H1 (cell line): ENCODE measurements at regions not wholly inside any gene's neighbourhood (a gene's known extent, or its start where the extent isn't known, plus 50 kb on each side); places are given as distances from the start of the nearest gene placed in this dataset.
A peak's percentile ranks its signal among the peaks of the same experiment; 100 is the strongest.

ENCODE experiments used
- CTCF ChIA-PET: fragments of 300-600 bp; sonication (Branson Sonifier 250); formaldehyde crosslinking; loops from one replicate; lab custom pipeline; 2021; ENCODE audit not compliant: partially characterized antibody; lab: Charles Lee
- POLR2A ChIA-PET: fragments of 300-600 bp; sonication (Branson Sonifier 250); formaldehyde crosslinking; loops from one replicate; lab custom pipeline; 2021; ENCODE audit warnings: inconsistent platforms; ENCODE audit not compliant: partially characterized antibody; lab: Charles Lee
- DNase-seq, 2 experiments: peaks; one replicate each; pipeline versions ENCODE4 v3.0.0 to v3.0.0-alpha.2; 2010 to 2022; ENCODE audit warnings: low spot score in 2 of 2, low read depth in 1 of 2, mixed read lengths in 1 of 2
- FAIRE-seq: peaks from 2 replicates; lab custom pipeline; 2011; peaks lifted over from hg19 to GRCh38; lab: Jason Lieb, UNC
- H2AFZ ChIP-seq: 2 replicates; pipeline ENCODE4 v1.8.1; 2012; ENCODE audit warnings: low read length, inconsistent platforms
- H2AK5ac ChIP-seq: 2 replicates; pipeline ENCODE4 v1.6.1; 2013; ENCODE audit warnings: low read depth, low read length
- H2BK120ac ChIP-seq: replicated peaks from 2 replicates; pipeline ENCODE3; 2013; ENCODE audit warnings: low read depth, low read length, inconsistent platforms
- H2BK12ac ChIP-seq: 2 replicates; pipeline ENCODE4 v1.6.1; 2013; ENCODE audit warnings: low read depth, low read length
- H2BK15ac ChIP-seq: 2 replicates; pipeline ENCODE4 v1.6.1; 2013; ENCODE audit warnings: low read length
- H2BK20ac ChIP-seq: 2 replicates; pipeline ENCODE4 v1.6.1; 2013; ENCODE audit warnings: low read length
- H2BK5ac ChIP-seq: 2 replicates; pipeline ENCODE4 v1.6.1; 2013; ENCODE audit warnings: low read depth, low read length
- H3K14ac ChIP-seq: 2 replicates; pipeline ENCODE4 v1.6.1; 2013; ENCODE audit warnings: inconsistent platforms; ENCODE audit not compliant: insufficient read length
- H3K18ac ChIP-seq: 2 replicates; pipeline ENCODE4 v1.6.1; 2013; ENCODE audit warnings: low read length; ENCODE audit errors: extremely low read depth
- H3K23ac ChIP-seq: 2 replicates; pipeline ENCODE4 v1.6.1; 2013; ENCODE audit warnings: inconsistent platforms; ENCODE audit not compliant: insufficient read length
- H3K23me2 ChIP-seq: 2 replicates; pipeline ENCODE4 v1.6.1; 2013; ENCODE audit warnings: low read depth, low read length
- H3K27ac ChIP-seq: 2 replicates; pipeline ENCODE4 v1.6.1; 2011; ENCODE audit warnings: low read depth, low read length, inconsistent platforms
- H3K27me3 ChIP-seq, 4 experiments: replicated peaks in 1 of 4; 1 replicate in 1 of 4; 2 replicates in 3 of 4; pipeline versions ENCODE4 v1.6.1 to v1.8.1; 2011 to 2013; ENCODE audit warnings: low read length in 3 of 4, mild to moderate bottlenecking in 3 of 4, inconsistent platforms in 2 of 4, mixed read lengths in 2 of 4, moderate library complexity in 1 of 4; ENCODE audit not compliant: control insufficient read depth in 3 of 4, insufficient read depth in 3 of 4; ENCODE audit errors: extremely low read depth in 1 of 4
- H3K36me3 ChIP-seq, 4 experiments: 2 replicates each; pipeline versions ENCODE4 v1.6.1 to v1.8.1; 2011 to 2013; ENCODE audit warnings: mild to moderate bottlenecking in 4 of 4, low read length in 3 of 4, moderate library complexity in 2 of 4, control low read depth in 1 of 4, inconsistent platforms in 1 of 4; ENCODE audit not compliant: insufficient read depth in 4 of 4, control insufficient read depth in 2 of 4
- H3K4ac ChIP-seq: replicated peaks from 2 replicates; pipeline ENCODE3; 2013; ENCODE audit warnings: low read length, low read depth, mixed read lengths, inconsistent platforms; ENCODE audit not compliant: insufficient read length
- H3K4me1 ChIP-seq, 4 experiments: replicated peaks in 1 of 4; 1 replicate in 1 of 4; 2 replicates in 3 of 4; pipeline versions ENCODE4 v1.6.1 to v1.8.1; 2011 to 2013; ENCODE audit warnings: low read length in 3 of 4, inconsistent platforms in 2 of 4, mixed read lengths in 1 of 4; ENCODE audit not compliant: insufficient read depth in 4 of 4, control insufficient read depth in 3 of 4
- H3K4me2 ChIP-seq, 2 experiments: 2 replicates each; pipeline versions ENCODE4 v1.6.1 to v1.8.1; 2011 to 2013; ENCODE audit warnings: low read depth in 2 of 2, low read length in 2 of 2, control low read depth in 1 of 2, inconsistent platforms in 1 of 2, mild to moderate bottlenecking in 1 of 2; ENCODE audit not compliant: insufficient read depth in 1 of 2
- H3K4me3 ChIP-seq, 4 experiments: fragments of 200-600, 300-600 bp in 1 of 4; sonication (generic), shearing (Covaris generic), sonication (Bioruptor Twin) in 1 of 4; 2 replicates each; pipeline versions ENCODE4 v1.5.1 to v1.8.1; 2011 to 2016; ENCODE audit warnings: low read length in 4 of 4, low read depth in 3 of 4, control low read depth in 2 of 4, inconsistent platforms in 2 of 4, mild to moderate bottlenecking in 2 of 4, mixed read lengths in 1 of 4, moderate library complexity in 1 of 4; ENCODE audit not compliant: insufficient read depth in 2 of 4; ENCODE audit errors: extremely low read depth in 1 of 4
- H3K56ac ChIP-seq: replicated peaks from 2 replicates; pipeline ENCODE3; 2013; ENCODE audit warnings: low read depth, mild to moderate bottlenecking, mixed read lengths, low read length, inconsistent platforms; ENCODE audit not compliant: insufficient read length
- H3K79me1 ChIP-seq: 2 replicates; pipeline ENCODE4 v1.6.1; 2013; ENCODE audit warnings: low read depth, low read length, control low read depth
- H3K79me2 ChIP-seq, 2 experiments: 2 replicates each; pipeline versions ENCODE4 v1.6.1 to v1.8.1; 2012 to 2013; ENCODE audit warnings: low read length in 2 of 2, mild to moderate bottlenecking in 2 of 2, inconsistent platforms in 1 of 2; ENCODE audit not compliant: insufficient read depth in 2 of 2, control insufficient read depth in 1 of 2
- H3K9ac ChIP-seq, 4 experiments: replicated peaks in 1 of 4; 1 replicate in 1 of 4; 2 replicates in 3 of 4; pipeline versions ENCODE4 v1.6.1 to v1.8.1; 2011 to 2013; ENCODE audit warnings: low read depth in 3 of 4, low read length in 3 of 4, control low read depth in 2 of 4, mild to moderate bottlenecking in 2 of 4, moderate library complexity in 2 of 4, inconsistent platforms in 1 of 4; ENCODE audit errors: extremely low read depth in 1 of 4
- H3K9me3 ChIP-seq, 2 experiments: 2 replicates each; pipeline versions ENCODE4 v1.6.1 to v1.8.1; 2012 to 2013; ENCODE audit warnings: mild to moderate bottlenecking in 2 of 2, moderate library complexity in 2 of 2, control low read depth in 1 of 2, inconsistent platforms in 1 of 2, low read depth in 1 of 2, low read length in 1 of 2, mixed read lengths in 1 of 2; ENCODE audit not compliant: insufficient read depth in 2 of 2
- H4K20me1 ChIP-seq, 2 experiments: replicated peaks in 1 of 2; 2 replicates each; pipeline versions ENCODE3 to v1.8.1; 2011 to 2013; ENCODE audit warnings: inconsistent platforms in 2 of 2, low read length in 2 of 2, mild to moderate bottlenecking in 1 of 2; ENCODE audit not compliant: insufficient read depth in 2 of 2, control insufficient read depth in 1 of 2
- H4K5ac ChIP-seq: 2 replicates; pipeline ENCODE4 v1.6.1; 2013; ENCODE audit warnings: low read length, low read depth, mixed read lengths, inconsistent platforms; ENCODE audit not compliant: insufficient read length
- H4K8ac ChIP-seq: 2 replicates; pipeline ENCODE4 v1.8.0; 2013; ENCODE audit warnings: mild to moderate bottlenecking, moderate library complexity, low read length, inconsistent platforms; ENCODE audit not compliant: insufficient read depth; ENCODE audit errors: extremely low read depth
- H4K91ac ChIP-seq: replicated peaks from 2 replicates; pipeline ENCODE3; 2013; ENCODE audit warnings: low read length, mixed read lengths, inconsistent platforms; ENCODE audit not compliant: insufficient read length
- ASH2L ChIP-seq: fragments of 200-600, 300-600 bp; sonication (generic); IDR thresholded peaks from one replicate; pipeline ENCODE4 v1.7.1; 2017; ENCODE audit warnings: low read length
- RFX5 ChIP-seq: IDR thresholded peaks from 2 replicates; pipeline ENCODE4 v1.6.1; 2011; ENCODE audit warnings: low read depth, low read length, improper control_type of control experiment, borderline replicate concordance
- SIX5 ChIP-seq: IDR thresholded peaks from 2 replicates; pipeline ENCODE4 v1.6.1; 2011; ENCODE audit warnings: mild to moderate bottlenecking, low read depth, low read length
- YY1 ChIP-seq: IDR thresholded peaks from 2 replicates; pipeline ENCODE4 v1.6.1; 2011; ENCODE audit warnings: low read depth, mild to moderate bottlenecking, low read length
- WGBS, 2 experiments: shearing (Covaris generic) in 1 of 2; methylation state at CpG; one replicate each; pipeline versions ENCODE4 v1.1.6 to v1.1.7; 2013 to 2015; ENCODE audit warnings: low lambda C conversion rate in 2 of 2, mixed read lengths in 2 of 2, inconsistent platforms in 1 of 2, low coverage in 1 of 2, missing lambda C conversion rate in 1 of 2; ENCODE audit not compliant: insufficient replicate concordance in 2 of 2, insufficient coverage in 1 of 2, insufficient read length in 1 of 2; ENCODE audit errors: extremely low coverage in 1 of 2, missing lambda C conversion rate in 1 of 2; 5-methylcytosine and 5-hydroxymethylcytosine counted together
- TF ChIP-seq, protein P1 (sequence below): IDR thresholded peaks from 2 replicates; pipeline ENCODE4 v1.6.1; 2011; ENCODE audit warnings: low read depth, mild to moderate bottlenecking, low read length; ENCODE audit not compliant: insufficient read depth

DNA sequence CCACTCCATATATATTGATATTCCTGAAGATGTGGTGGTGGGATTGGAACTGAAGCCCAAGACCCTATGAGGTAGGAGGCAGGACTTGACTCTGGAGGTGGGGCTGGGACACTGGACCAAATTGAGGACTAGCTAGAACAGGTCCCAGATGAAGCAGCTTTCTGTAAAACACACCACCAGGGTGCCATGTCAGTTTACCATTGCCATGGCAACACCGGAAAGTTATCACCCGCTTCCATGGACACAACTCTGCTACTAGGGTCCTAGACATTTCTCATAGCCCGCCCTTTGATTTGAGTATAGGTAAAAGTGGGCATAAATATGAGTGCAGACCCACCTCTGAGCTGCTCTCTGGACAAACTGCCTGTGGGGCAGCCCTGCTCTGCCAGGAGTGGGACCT lies 490.5 kb upstream of the PFKP start:
- Histone ChIP-seq H3K23ac (no peak overlapping the region), H3K9me3 (no peaks in the 10 kb centered on the region; a peak in 1 of 4 replicates), H2BK15ac (no peak overlapping the region), H3K4me2 (no peak overlapping the region), H2BK5ac (no peak overlapping the region), H3K36me3 (no peaks in the 10 kb centered on the region), H3K18ac (no peak overlapping the region), H3K23me2 (no peaks in the 10 kb centered on the region), H4K5ac (peak overlapping the region; percentile 15), H2AK5ac (no peak overlapping the region), H3K27ac (no peak overlapping the region), H3K56ac (no peak overlapping the region), H4K8ac (no peak overlapping the region), H2BK120ac (no peak overlapping the region), H2AFZ (no peak overlapping the region), H3K79me2 (no peaks in the 10 kb centered on the region), H3K9ac (no peak overlapping the region), H3K4me1 (peaks cover 0 to 12% (median 8%) of the 10 kb centered on the region in 4 experiments; a peak in 5 of 7 replicates), H3K27me3 (no peaks in the 10 kb centered on the region), H2BK12ac (no peak overlapping the region), H3K79me1 (no peaks in the 10 kb centered on the region), H3K4ac (no peak overlapping the region), H3K4me3 (no peak overlapping the region), H3K14ac (no peak overlapping the region), H4K20me1 (no peaks in the 10 kb centered on the region), H2BK20ac (no peak overlapping the region), H4K91ac (peak overlapping the region; percentile 45)
- 79% methylated on average over 3 of the region's 3 CpGs; no CpG with 5 or more reads in 1 of the 2 experiments for WGBS, 2 experiments
- DNase-seq = no peak
- POLR2A ChIA-PET = no interaction called here
- CTCF ChIA-PET = interaction anchor here (0.8 to 2.0 kb wide), 2 partner anchors 10 to 26 kb away, joined by 3 to 7 read pairs; no protein-coding TSS in a partner anchor
- TF ChIP-seq ASH2L (no peak), YY1 (no peak), RFX5 (no peak), SIX5 (no peak)
- TF ChIP-seq, protein P1, sequence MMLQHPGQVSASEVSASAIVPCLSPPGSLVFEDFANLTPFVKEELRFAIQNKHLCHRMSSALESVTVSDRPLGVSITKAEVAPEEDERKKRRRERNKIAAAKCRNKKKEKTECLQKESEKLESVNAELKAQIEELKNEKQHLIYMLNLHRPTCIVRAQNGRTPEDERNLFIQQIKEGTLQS = no peak
- no peak for FAIRE-seq
